NT2/D1 (cell line): ENCODE measurements at regions not wholly inside any gene's neighbourhood (a gene's known extent, or its start where the extent isn't known, plus 50 kb on each side); places are given as distances from the start of the nearest gene placed in this dataset.

Experiments used
- DNase-seq: peaks from one replicate; pipeline ENCODE4 v3.0.0-alpha.2; 2011; ENCODE audit warnings: low read depth, low spot score
- H3K27me3 ChIP-seq: 2 replicates; pipeline ENCODE4 v1.6.0; 2011; ENCODE audit warnings: mild to moderate bottlenecking; ENCODE audit not compliant: insufficient read length, insufficient read depth
- H3K36me3 ChIP-seq: 2 replicates; pipeline ENCODE4 v1.6.1; 2011; ENCODE audit warnings: mild to moderate bottlenecking, low read length, mixed read lengths; ENCODE audit not compliant: insufficient read depth, insufficient read length
- H3K4me1 ChIP-seq: 2 replicates; pipeline ENCODE4 v1.5.1; 2011; ENCODE audit not compliant: insufficient read depth, insufficient read length
- H3K4me3 ChIP-seq: 2 replicates; pipeline ENCODE4 v1.5.1; 2011; ENCODE audit warnings: low read depth; ENCODE audit not compliant: insufficient read length
- H3K9ac ChIP-seq: 2 replicates; pipeline ENCODE4 v1.6.0; 2011; ENCODE audit warnings: low read depth; ENCODE audit not compliant: insufficient read length
- H3K9me3 ChIP-seq: 2 replicates; pipeline ENCODE4 v1.5.1; 2011; ENCODE audit warnings: mild to moderate bottlenecking, low read length; ENCODE audit not compliant: insufficient read depth
- SUZ12 ChIP-seq: IDR thresholded peaks from 2 replicates; pipeline ENCODE4 v1.6.1; 2011; ENCODE audit not compliant: insufficient read length, insufficient read depth; ENCODE audit errors: extremely low read depth
- YY1 ChIP-seq: IDR thresholded peaks from 2 replicates; pipeline ENCODE4 v1.6.1; 2011; ENCODE audit not compliant: insufficient read length, insufficient read depth
- ZNF274 ChIP-seq: IDR thresholded peaks from 2 replicates; pipeline ENCODE4 v1.6.1; 2011; ENCODE audit warnings: mild to moderate bottlenecking, low read depth, low read length

GRCh38 chr2:180174580-180174979, 167.5 kb upstream of the CWC22 start:
- H3K4me3 ChIP-seq = no peak overlapping the region
- TF ChIP-seq ZNF274 = no peak
- no peak for TF ChIP-seq YY1
- TF ChIP-seq SUZ12 = no peak
- no peak for DNase-seq
- H3K9ac ChIP-seq = no peak overlapping the region
- no peaks in the 10 kb centered on the region for H3K36me3 ChIP-seq
- peaks cover 18% of the 10 kb centered on the region for H3K9me3 ChIP-seq
- no peaks in the 10 kb centered on the region for H3K27me3 ChIP-seq
- H3K4me1 ChIP-seq = no peaks in the 10 kb centered on the region

DNA sequence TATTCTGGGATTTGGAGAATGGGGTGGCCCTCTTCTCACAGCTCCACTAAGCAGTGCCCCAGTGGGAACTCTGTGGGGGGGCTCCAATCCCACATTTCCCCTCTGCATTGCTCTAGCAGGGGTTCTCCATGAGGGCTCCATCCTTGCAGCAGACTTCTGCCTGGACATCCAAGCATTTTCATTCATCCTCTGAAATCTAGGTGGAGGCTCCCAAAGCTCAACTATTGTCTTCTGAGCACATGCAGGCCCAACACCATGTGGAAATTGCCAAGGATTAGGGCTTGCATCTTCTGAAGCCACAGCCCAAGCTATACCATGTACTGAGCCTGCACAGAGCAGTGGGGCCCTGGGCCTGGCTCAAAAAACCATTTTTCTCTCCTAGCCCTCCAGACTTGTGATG, 162.4 kb upstream of the CWC22 start:
- no peaks in the 10 kb centered on the region for H3K4me1 ChIP-seq
- no peaks in the 10 kb centered on the region for H3K27me3 ChIP-seq
- no peak for TF ChIP-seq YY1
- TF ChIP-seq SUZ12 = no peak
- TF ChIP-seq ZNF274 = no peak
- H3K9me3 ChIP-seq = peaks cover 35% of the 10 kb centered on the region
- no peak overlapping the region for H3K9ac ChIP-seq
- DNase-seq = no peak
- H3K36me3 ChIP-seq = no peaks in the 10 kb centered on the region
- no peak overlapping the region for H3K4me3 ChIP-seq

- no peak for DNase-seq
- TF ChIP-seq SUZ12 (no peak), ZNF274 (no peak), YY1 (no peak)
Observed at GRCh38 chr2:180161415-180161814, 154.3 kb upstream of the CWC22 start.

GRCh38 chr2:180159921-180160320, 152.8 kb upstream of the CWC22 start:
- Histone ChIP-seq H3K4me3 (no peak overlapping the region), H3K36me3 (no peaks in the 10 kb centered on the region), H3K27me3 (no peaks in the 10 kb centered on the region), H3K9ac (no peak overlapping the region), H3K9me3 (no peaks in the 10 kb centered on the region), H3K4me1 (no peaks in the 10 kb centered on the region)
- DNase-seq = no peak
- TF ChIP-seq YY1 = no peak
- TF ChIP-seq SUZ12 = no peak
- no peak for TF ChIP-seq ZNF274

More at GRCh38 chr2:180161415-180161814, 154.3 kb upstream of the CWC22 start:
- Histone ChIP-seq H3K36me3 (no peaks in the 10 kb centered on the region), H3K4me1 (no peaks in the 10 kb centered on the region), H3K27me3 (no peaks in the 10 kb centered on the region), H3K9me3 (no peaks in the 10 kb centered on the region), H3K9ac (no peak overlapping the region), H3K4me3 (no peak overlapping the region)

DNA sequence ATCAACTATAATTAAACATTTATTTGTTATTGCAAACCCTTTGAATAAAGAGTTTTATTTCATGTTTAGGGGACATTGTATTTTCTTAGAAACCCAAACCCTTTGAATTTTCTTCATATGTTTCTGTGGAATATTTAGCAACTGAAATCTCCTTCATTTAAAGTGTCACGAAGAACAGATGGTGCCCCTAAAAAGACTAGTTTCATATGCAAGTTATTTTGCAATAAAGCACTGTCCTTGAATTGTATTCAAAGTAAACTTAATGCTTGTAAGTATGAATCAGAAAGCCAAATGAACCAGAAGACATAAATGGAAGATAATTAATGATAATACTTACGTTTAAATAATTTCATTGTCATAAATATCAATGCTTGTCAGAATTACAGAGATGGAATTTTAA, 151.9 kb upstream of the CWC22 start:
- no peak for DNase-seq
- H3K4me1 ChIP-seq = no peaks in the 10 kb centered on the region
- TF ChIP-seq SUZ12 = no peak
- no peak for TF ChIP-seq YY1
- no peak for TF ChIP-seq ZNF274

GRCh38 chr2:180156651-180157050, 149.6 kb upstream of the CWC22 start:
- Histone ChIP-seq H3K4me3 (no peak overlapping the region), H3K9me3 (no peaks in the 10 kb centered on the region), H3K4me1 (no peaks in the 10 kb centered on the region), H3K9ac (no peak overlapping the region), H3K27me3 (no peaks in the 10 kb centered on the region), H3K36me3 (no peaks in the 10 kb centered on the region)
- no peak for DNase-seq
- no peak for TF ChIP-seq YY1
- TF ChIP-seq ZNF274 = no peak
- no peak for TF ChIP-seq SUZ12

More for the DNA sequence above, 151.9 kb upstream of the CWC22 start:
- Histone ChIP-seq H3K27me3 (no peaks in the 10 kb centered on the region), H3K9ac (no peak overlapping the region), H3K4me3 (no peak overlapping the region), H3K9me3 (no peaks in the 10 kb centered on the region), H3K36me3 (no peaks in the 10 kb centered on the region)

DNA sequence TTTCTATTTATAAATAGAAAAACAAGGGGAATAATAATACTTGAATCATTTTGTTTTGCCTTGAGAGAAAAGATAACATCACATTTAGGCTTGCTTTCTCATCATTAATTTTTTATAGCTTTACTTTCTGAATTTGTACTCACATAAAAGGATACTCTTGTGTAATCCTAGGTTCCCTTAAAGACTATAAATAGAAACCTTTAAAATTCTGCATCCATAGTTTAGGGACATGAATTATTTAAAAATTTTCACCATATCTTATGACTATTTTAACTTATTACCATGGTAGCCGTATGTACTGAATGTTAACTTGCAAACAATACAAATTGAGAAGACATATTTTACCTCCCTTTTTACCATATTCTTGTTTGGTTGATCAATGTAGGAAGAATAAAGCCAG, 143.5 kb upstream of the CWC22 start:
- no peak for TF ChIP-seq YY1
- TF ChIP-seq ZNF274 = no peak
- TF ChIP-seq SUZ12 = no peak
- DNase-seq = no peak
- Histone ChIP-seq H3K4me3 (no peak overlapping the region), H3K4me1 (no peaks in the 10 kb centered on the region), H3K36me3 (no peaks in the 10 kb centered on the region), H3K27me3 (no peaks in the 10 kb centered on the region), H3K9me3 (no peaks in the 10 kb centered on the region), H3K9ac (no peak overlapping the region)
